Skeletal muscle satellite cell (primary cell): ENCODE measurements at regions not wholly inside any gene's neighbourhood (a gene's known extent, or its start where the extent isn't known, plus 50 kb on each side); places are given as distances from the start of the nearest gene placed in this dataset.

Experiments
- H3K27me3 ChIP-seq: 2 replicates; pipeline ENCODE4 v1.7.0; 2013; ENCODE audit warnings: low read length; ENCODE audit not compliant: control insufficient read depth, insufficient read depth
- H3K36me3 ChIP-seq: 2 replicates; pipeline ENCODE4 v1.7.0; 2013; ENCODE audit warnings: mild to moderate bottlenecking, control low read depth, low read length; ENCODE audit not compliant: insufficient read depth
- H3K4me1 ChIP-seq: 2 replicates; pipeline ENCODE4 v1.7.0; 2013; ENCODE audit warnings: low read length; ENCODE audit not compliant: control insufficient read depth, insufficient read depth
- H3K4me2 ChIP-seq: 2 replicates; pipeline ENCODE4 v1.7.0; 2013; ENCODE audit warnings: mild to moderate bottlenecking, low read length
- H3K4me3 ChIP-seq: 2 replicates; pipeline ENCODE4 v1.7.0; 2013; ENCODE audit warnings: low read length
- H3K9ac ChIP-seq: 2 replicates; pipeline ENCODE4 v1.7.0; 2013; ENCODE audit warnings: mild to moderate bottlenecking, low read depth, low read length, moderate library complexity
- H3K9me3 ChIP-seq: replicated peaks from 2 replicates; pipeline ENCODE4 v1.7.0; 2013; ENCODE audit warnings: mild to moderate bottlenecking, control low read depth, low read length

DNA sequence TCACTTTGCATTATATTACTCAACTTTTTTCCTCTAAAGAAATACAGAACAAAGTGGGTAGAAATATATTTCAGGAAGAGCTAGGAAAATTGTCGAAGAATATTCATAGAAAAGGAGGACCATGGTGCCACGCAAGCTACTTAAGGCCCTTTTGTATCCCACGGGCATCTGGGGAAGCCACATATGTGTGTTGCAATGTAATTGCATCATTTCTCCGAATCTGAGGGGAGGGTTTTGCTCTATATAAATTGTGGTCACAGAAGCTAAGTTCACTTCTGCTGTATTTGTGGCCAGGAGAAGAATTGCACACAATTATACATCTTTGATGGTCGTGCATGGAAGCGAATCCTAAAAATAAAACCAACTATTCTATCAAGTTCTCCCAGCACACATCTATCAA, 360.3 kb downstream of the IRS1 start:
- H3K9me3 ChIP-seq, result no peaks in the 10 kb centered on the region
- no peaks in the 10 kb centered on the region for H3K27me3 ChIP-seq
- peak overlapping the region; percentile 71 for H3K9ac ChIP-seq
- peak overlapping the region; percentile 42 for H3K4me2 ChIP-seq
- no peaks in the 10 kb centered on the region for H3K36me3 ChIP-seq
- H3K4me1 ChIP-seq, result peaks cover 33% of the 10 kb centered on the region
- no peak overlapping the region for H3K4me3 ChIP-seq

DNA sequence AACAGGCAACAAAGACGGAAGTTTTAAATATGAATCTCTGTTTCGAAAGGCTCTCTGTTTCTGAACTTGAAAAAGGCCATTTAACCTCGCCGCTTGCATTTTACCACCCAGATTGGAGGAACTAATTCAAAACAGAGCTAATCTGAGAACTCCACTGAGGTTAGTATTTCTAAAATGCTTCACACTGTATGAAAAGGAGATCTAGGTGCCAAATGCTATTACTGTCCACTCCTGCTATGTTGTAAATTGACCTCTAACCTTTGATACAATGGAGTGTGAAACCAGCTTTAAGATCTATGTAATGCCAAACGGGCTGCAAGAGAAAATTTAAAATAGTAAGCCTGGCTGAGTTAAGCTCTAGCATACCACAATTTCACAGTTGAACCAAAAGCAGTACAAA, 364.5 kb downstream of the IRS1 start:
- Histone ChIP-seq H3K36me3 (no peaks in the 10 kb centered on the region), H3K9me3 (no peaks in the 10 kb centered on the region), H3K4me1 (peaks cover 39% of the 10 kb centered on the region), H3K4me2 (no peak overlapping the region), H3K27me3 (no peaks in the 10 kb centered on the region), H3K4me3 (no peak overlapping the region), H3K9ac (no peak overlapping the region)

DNA sequence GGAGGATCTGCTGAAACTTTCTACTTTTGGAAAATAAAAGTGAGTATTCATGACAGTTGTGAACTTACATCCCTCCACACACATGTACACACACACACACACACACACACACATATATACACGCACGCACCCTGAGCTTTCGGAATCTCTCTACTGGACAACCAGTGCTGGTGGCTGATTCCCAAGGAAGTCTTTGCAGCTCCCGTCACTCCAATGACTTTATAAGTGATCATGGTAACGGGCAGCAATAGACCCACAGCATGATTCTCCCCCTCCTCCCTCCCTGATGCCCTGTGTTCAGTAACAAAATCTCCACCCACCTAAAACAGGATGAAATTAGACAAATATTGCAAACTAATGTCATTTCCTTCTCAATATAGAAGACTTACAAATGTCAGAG, 364.9 kb downstream of the IRS1 start:
- no peak overlapping the region for H3K4me2 ChIP-seq
- no peak overlapping the region for H3K9ac ChIP-seq
- no peaks in the 10 kb centered on the region for H3K36me3 ChIP-seq
- H3K4me1 ChIP-seq, result peaks cover 39% of the 10 kb centered on the region
- H3K4me3 ChIP-seq, result no peak overlapping the region
- H3K9me3 ChIP-seq, result no peaks in the 10 kb centered on the region
- no peaks in the 10 kb centered on the region for H3K27me3 ChIP-seq

DNA sequence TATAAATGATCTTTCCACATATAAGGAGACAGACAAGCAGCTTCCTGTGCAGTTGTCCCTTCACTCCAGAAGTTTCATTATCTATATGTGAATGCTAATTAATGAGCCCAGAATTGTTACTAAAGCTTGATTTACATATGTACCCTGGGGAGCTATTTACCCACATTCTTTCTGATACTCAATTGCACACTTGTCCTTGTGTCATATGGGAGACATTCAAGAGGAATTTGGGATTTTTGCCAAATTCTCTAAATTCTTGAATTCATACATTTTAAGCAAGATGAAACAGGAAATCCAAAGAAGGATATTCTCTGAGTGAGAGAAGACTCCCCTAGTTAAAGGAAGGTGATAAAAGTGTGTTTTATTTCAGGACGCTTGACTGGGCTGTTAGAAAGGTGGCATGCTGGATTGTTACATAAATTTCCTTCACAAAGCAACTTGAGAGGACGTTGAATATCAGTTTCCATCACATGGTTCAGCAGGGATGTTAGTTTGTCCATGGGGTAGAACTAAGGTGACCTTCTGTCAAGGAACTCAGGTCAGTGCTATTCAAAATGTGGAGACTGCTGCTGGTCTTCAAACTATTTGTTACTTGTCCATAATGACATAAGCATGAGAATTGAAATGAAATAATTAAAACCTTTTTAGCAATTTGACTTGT, 368.2 kb downstream of the IRS1 start:
- H3K4me3 ChIP-seq, result peak overlapping the region; percentile 31
- H3K27me3 ChIP-seq, result no peaks in the 10 kb centered on the region
- peaks cover 63% of the 10 kb centered on the region for H3K4me1 ChIP-seq
- no peaks in the 10 kb centered on the region for H3K9me3 ChIP-seq
- H3K9ac ChIP-seq, result peak overlapping the region; percentile 57
- no peaks in the 10 kb centered on the region for H3K36me3 ChIP-seq
- H3K4me2 ChIP-seq, result peak overlapping the region; percentile 67

DNA sequence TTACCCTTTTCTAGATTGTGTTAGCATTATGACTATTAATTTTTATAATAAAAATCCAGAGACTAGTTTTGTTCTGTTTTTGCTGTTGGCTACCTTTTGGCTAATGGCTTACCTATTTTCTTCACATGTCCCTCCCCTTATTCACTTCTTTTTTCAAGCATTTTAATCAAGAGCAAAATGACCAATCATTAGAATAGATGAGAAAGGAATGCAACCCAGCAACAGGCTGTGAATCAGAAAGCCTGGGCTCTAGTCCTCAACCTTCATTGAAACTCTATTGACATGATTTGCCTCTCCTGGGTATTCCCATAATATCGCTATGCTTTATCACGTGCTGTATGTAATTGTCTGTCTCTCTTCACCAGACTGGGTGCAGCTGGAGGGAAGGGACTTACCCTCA, 370.1 kb downstream of the IRS1 start:
- peaks cover 74% of the 10 kb centered on the region for H3K4me1 ChIP-seq
- H3K27me3 ChIP-seq, result no peaks in the 10 kb centered on the region
- H3K36me3 ChIP-seq, result no peaks in the 10 kb centered on the region
- no peak overlapping the region for H3K4me2 ChIP-seq
- H3K4me3 ChIP-seq, result no peak overlapping the region
- peak overlapping the region; percentile 8 for H3K9ac ChIP-seq
- no peaks in the 10 kb centered on the region for H3K9me3 ChIP-seq

DNA sequence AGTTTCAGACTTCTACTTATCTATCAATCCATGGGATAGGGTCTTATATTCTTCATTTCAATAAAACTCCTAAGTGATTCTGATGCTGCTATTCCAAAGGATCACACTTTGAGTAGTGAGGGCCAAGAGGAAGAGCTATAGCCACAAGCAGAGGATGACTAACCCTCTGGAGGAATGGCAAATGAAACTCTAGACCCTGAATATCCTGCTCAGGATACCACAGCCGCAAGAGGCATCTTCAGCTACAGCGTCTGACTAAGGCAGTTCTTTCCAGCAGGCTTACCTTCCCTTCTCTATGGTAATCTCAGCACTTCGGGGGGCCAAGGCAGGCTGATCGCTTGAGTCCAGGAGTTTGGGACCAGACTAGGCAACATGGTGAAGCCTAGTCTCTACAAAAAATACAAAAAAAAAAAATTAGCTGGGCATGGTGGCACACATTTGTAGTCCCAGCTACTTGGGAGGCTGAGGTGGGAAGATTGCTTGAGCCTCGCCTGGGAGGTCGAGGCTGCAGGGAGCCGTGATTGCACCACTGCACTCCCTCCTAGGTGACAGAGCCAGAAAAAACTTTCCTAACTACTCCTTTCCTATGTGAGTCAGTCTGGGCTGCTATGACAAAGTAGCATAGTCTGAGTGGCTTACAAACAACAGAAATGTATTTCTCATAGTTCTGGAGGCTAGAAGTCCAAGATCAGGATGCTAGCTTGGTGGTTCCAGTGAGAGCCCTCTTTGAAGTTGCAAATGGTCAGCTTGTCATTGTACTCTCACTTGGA, 371.9 kb downstream of the IRS1 start:
- Histone ChIP-seq H3K4me1 (peaks cover 89% of the 10 kb centered on the region), H3K9ac (peak overlapping the region; percentile 77)

DNA sequence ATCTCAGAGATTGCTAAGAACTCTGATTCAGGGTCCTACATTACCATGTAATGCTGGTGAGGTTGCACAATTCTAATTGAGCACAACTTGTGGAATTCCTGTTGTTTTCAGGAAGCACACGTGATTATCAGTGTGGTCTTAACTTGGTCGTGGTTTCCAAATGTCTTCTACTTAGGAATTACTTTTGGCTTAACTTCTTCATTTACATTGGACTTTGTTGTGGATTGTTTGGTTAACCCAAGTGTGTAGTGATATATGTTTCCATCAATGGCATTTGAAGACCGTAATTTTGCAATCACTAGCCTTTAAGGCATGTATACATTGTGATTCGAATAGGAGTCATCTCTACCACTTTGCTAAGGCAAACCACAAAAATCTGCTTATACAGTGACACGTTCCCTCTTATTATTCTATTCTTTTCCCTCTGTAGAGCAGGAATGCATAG, 373.3 kb downstream of the IRS1 start:
- H3K9me3 ChIP-seq, result no peaks in the 10 kb centered on the region
- peak overlapping the region; percentile 50 for H3K4me2 ChIP-seq
- H3K9ac ChIP-seq, result peak overlapping the region; percentile 77
- no peak overlapping the region for H3K4me3 ChIP-seq
- no peaks in the 10 kb centered on the region for H3K36me3 ChIP-seq
- H3K27me3 ChIP-seq, result no peaks in the 10 kb centered on the region
- H3K4me1 ChIP-seq, result peaks cover 83% of the 10 kb centered on the region

More for the DNA sequence above, 371.9 kb downstream of the IRS1 start:
- no peaks in the 10 kb centered on the region for H3K9me3 ChIP-seq
- peak overlapping the region; percentile 64 for H3K4me2 ChIP-seq
- no peaks in the 10 kb centered on the region for H3K36me3 ChIP-seq
- no peak overlapping the region for H3K4me3 ChIP-seq
- H3K27me3 ChIP-seq, result no peaks in the 10 kb centered on the region

DNA sequence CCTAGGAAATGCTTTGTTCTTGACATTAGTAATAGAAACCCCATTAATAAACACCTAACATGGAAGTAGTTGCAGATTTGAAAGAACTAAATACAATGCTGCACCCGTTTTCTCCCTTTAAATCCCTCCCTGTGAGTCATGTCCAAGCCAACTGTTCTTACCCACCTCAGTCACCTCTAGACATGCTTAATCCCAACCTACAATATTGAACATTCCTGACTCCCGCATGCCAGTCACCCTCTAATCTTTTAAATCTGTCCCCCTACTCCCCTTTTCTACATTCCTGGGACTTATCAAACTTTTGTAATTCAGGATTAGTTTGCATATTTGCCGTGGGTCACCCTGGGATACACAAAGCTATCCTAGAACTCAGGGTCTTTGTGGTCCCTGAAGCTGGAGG, 374.6 kb downstream of the IRS1 start:
- Histone ChIP-seq H3K27me3 (no peaks in the 10 kb centered on the region), H3K9me3 (no peaks in the 10 kb centered on the region), H3K4me2 (no peak overlapping the region), H3K36me3 (no peaks in the 10 kb centered on the region), H3K4me1 (peaks cover 69% of the 10 kb centered on the region), H3K4me3 (no peak overlapping the region), H3K9ac (peak overlapping the region; percentile 77)

DNA sequence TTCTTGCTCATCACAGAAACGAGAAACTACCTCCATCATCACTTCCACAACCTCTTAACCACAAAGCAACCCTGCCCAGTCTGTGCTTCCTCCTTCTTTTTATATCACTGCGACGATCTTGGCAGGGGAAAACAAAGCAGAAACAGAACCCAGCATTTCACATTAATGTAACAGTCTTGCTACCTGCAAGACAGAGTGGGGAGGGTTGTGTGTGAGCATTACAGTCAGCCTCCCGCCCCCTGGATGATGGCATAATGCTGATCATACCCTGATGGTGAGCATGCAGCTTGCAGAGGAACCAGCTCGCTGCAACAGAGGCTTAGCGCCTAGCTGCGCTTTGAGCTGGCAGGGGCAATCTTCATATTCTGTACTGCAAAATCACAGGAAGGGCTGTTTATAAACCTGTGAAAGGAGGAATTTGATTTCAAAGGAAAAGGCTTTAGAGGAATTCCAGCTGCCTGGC, 376.1 kb downstream of the IRS1 start:
- H3K9ac ChIP-seq, result peak overlapping the region; percentile 24
- peak overlapping the region; percentile 5 for H3K4me3 ChIP-seq
- no peaks in the 10 kb centered on the region for H3K36me3 ChIP-seq
- no peak overlapping the region for H3K4me2 ChIP-seq
- H3K9me3 ChIP-seq, result no peaks in the 10 kb centered on the region
- peaks cover 55% of the 10 kb centered on the region for H3K4me1 ChIP-seq
- H3K27me3 ChIP-seq, result no peaks in the 10 kb centered on the region

DNA sequence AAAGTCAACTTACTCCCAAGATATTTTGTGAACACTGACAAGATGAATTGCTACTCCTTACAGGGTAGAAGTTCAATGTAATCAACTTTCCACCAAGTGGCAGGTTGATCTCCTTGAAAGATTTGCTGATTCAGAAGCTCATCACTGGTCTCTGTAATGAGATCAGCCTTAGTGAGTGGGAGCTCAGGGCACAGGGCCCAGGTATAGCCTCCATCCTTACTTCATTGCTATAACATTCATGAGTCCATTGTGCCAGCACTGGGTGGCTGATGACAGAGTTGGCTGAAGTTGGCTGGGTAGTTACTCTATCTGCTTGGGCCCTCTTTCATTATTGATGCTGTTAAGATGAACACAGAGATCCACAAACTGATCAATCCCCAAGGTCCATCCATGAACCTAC, 379.0 kb downstream of the IRS1 start:
- H3K36me3 ChIP-seq, result no peaks in the 10 kb centered on the region

DNA sequence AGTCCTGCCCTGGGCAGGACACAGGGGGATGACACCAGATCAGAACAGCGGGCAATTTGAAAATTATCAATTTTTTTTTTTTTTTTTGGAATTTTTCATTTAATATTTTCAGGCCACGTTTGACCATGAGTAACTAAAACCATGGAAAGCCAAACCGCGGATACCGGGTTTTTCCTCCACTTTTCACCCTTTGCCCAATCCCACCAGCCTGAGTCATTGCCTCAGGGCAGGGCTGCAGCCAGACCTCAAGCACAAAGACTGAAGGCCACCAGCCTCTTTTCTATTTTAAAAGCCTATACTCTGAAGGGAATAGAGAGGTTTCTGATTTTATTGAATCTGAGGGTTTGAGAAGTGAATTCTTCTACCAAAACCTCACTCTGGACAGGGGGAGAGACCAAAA, 381.1 kb downstream of the IRS1 start:
- Histone ChIP-seq H3K4me1 (peaks cover 13% of the 10 kb centered on the region), H3K9me3 (no peaks in the 10 kb centered on the region), H3K4me3 (no peak overlapping the region), H3K36me3 (no peaks in the 10 kb centered on the region), H3K9ac (no peak overlapping the region), H3K4me2 (no peak overlapping the region), H3K27me3 (no peaks in the 10 kb centered on the region)

More for the DNA sequence above, 379.0 kb downstream of the IRS1 start:
- Histone ChIP-seq H3K9me3 (no peaks in the 10 kb centered on the region), H3K4me3 (no peak overlapping the region), H3K4me2 (no peak overlapping the region), H3K4me1 (peaks cover 26% of the 10 kb centered on the region), H3K9ac (no peak overlapping the region), H3K27me3 (no peaks in the 10 kb centered on the region)
